ENCODE measurements at regions not wholly inside any gene's neighbourhood (a gene's known extent, or its start where the extent isn't known, plus 50 kb on each side); places are given as distances from the start of the nearest gene placed in this dataset.
"Not testable (repeated sequence)": the region's sequence is repeated elsewhere in the genome, so short reads cannot be mapped to it uniquely, and the experiment has no call there.

- no peak for DNase-seq
Observed at GRCh38 chr14:43361751-43362150, 1145.3 kb downstream of the FSCB start.

GRCh38 chr14:43360239-43360638 lies 1146.8 kb downstream of the FSCB start:
- no peak for DNase-seq

- no peak for DNase-seq
Observed at GRCh38 chr14:43359317-43359716, 1147.8 kb downstream of the FSCB start.

- DNase-seq = no peak
Observed at GRCh38 chr14:43356979-43357545, 1150.0 kb downstream of the FSCB start.

- DNase-seq = no peak
Observed at GRCh38 chr14:43356382-43356781, 1150.7 kb downstream of the FSCB start.

GRCh38 chr14:43341921-43342320 lies 1165.2 kb downstream of the FSCB start:
- no peak for DNase-seq

- DNase-seq = no peak
Observed at GRCh38 chr14:43338713-43339112, 1168.4 kb downstream of the FSCB start.

GRCh38 chr14:43336351-43336750 lies 1170.7 kb downstream of the FSCB start:
- DNase-seq = no peak

- DNase-seq = not testable (repeated sequence)
Observed at GRCh38 chr14:43326501-43327407, 1180.3 kb downstream of the FSCB start.

- DNase-seq = no peak
Observed at GRCh38 chr14:43316427-43316826, 1190.7 kb downstream of the FSCB start.

- no peak for DNase-seq
Observed at GRCh38 chr14:43313719-43314118, 1193.4 kb downstream of the FSCB start.

GRCh38 chr14:43308421-43309110 lies 1198.5 kb downstream of the FSCB start:
- no peak for DNase-seq

- DNase-seq = no peak
Observed at GRCh38 chr14:43307836-43308235, 1199.2 kb downstream of the FSCB start.

GRCh38 chr14:43306053-43306452 lies 1201.0 kb downstream of the FSCB start:
- no peak for DNase-seq

- DNase-seq = no peak
Observed at GRCh38 chr14:43297794-43298193, 1209.3 kb downstream of the FSCB start.

- DNase-seq = not testable (repeated sequence)
Observed at GRCh38 chr14:43296061-43296460, 1211.0 kb downstream of the FSCB start.

GRCh38 chr14:43285575-43285974 lies 1221.5 kb downstream of the FSCB start:
- no peak for DNase-seq

GRCh38 chr14:43260056-43260455 lies 1247.0 kb downstream of the FSCB start:
- no peak for DNase-seq

- DNase-seq = no peak
Observed at GRCh38 chr14:43258396-43258795, 1248.7 kb downstream of the FSCB start.

GRCh38 chr14:43256996-43257395 lies 1250.1 kb downstream of the FSCB start:
- not testable (repeated sequence) for DNase-seq

GRCh38 chr14:43252866-43253265 lies 1254.2 kb downstream of the FSCB start:
- no peak for DNase-seq

GRCh38 chr14:43249591-43249990 lies 1257.5 kb downstream of the FSCB start:
- no peak for DNase-seq

- no peak for DNase-seq
Observed at GRCh38 chr14:43249116-43249515, 1258.0 kb downstream of the FSCB start.

- no peak for DNase-seq
Observed at GRCh38 chr14:43247877-43248276, 1259.2 kb downstream of the FSCB start.
